Mesendoderm (in vitro differentiated cells): ENCODE measurements at regions not wholly inside any gene's neighbourhood (a gene's known extent, or its start where the extent isn't known, plus 50 kb on each side); places are given as distances from the start of the nearest gene placed in this dataset.

Source experiments
- DNase-seq: peaks from one replicate; pipeline ENCODE4 v3.0.0; 2013
- H2AK5ac ChIP-seq: 2 replicates; pipeline ENCODE4 v1.6.1; 2013; ENCODE audit warnings: low read length, inconsistent platforms
- H2BK120ac ChIP-seq: 2 replicates; pipeline ENCODE4 v1.6.1; 2013; ENCODE audit warnings: low read depth, mild to moderate bottlenecking, low read length, moderate library complexity, mixed read lengths
- H2BK15ac ChIP-seq: replicated peaks from 2 replicates; pipeline ENCODE4 v1.6.1; 2013; ENCODE audit warnings: low read depth, mild to moderate bottlenecking, moderate library complexity
- H2BK5ac ChIP-seq: 2 replicates; pipeline ENCODE4 v1.6.1; 2013; ENCODE audit warnings: low read length, inconsistent platforms
- H3K18ac ChIP-seq: 2 replicates; pipeline ENCODE4 v1.6.1; 2013; ENCODE audit warnings: mild to moderate bottlenecking, low read length, mixed read lengths
- H3K23ac ChIP-seq: one replicate; pipeline ENCODE4 v1.6.1; 2013; ENCODE audit warnings: low read length
- H3K27ac ChIP-seq: 2 replicates; pipeline ENCODE4 v1.5.1; 2013; ENCODE audit warnings: low read depth, mild to moderate bottlenecking, inconsistent platforms, low read length, moderate library complexity
- H3K27me3 ChIP-seq: 2 replicates; pipeline ENCODE4 v1.6.1; 2013; ENCODE audit warnings: low read length, control low read depth, mild to moderate bottlenecking, inconsistent platforms; ENCODE audit not compliant: insufficient read depth, poor library complexity
- H3K36me3 ChIP-seq: 2 replicates; pipeline ENCODE4 v1.6.1; 2013; ENCODE audit warnings: low read length, inconsistent platforms; ENCODE audit not compliant: control insufficient read depth, insufficient read depth
- H3K4ac ChIP-seq: one replicate; pipeline ENCODE4 v1.6.1; 2013; ENCODE audit warnings: low read depth, mild to moderate bottlenecking, low read length, moderate library complexity
- H3K4me1 ChIP-seq: 2 replicates; pipeline ENCODE4 v1.6.1; 2013; ENCODE audit warnings: low read depth, low read length, inconsistent platforms; ENCODE audit not compliant: control insufficient read depth
- H3K4me2 ChIP-seq: 2 replicates; pipeline ENCODE4 v1.6.1; 2013; ENCODE audit warnings: low read length
- H3K4me3 ChIP-seq: 2 replicates; pipeline ENCODE4 v1.5.1; 2013; ENCODE audit warnings: mild to moderate bottlenecking, low read length
- H3K56ac ChIP-seq: one replicate; pipeline ENCODE4 v1.6.1; 2013; ENCODE audit warnings: low read length
- H3K79me1 ChIP-seq: 2 replicates; pipeline ENCODE4 v1.6.1; 2013; ENCODE audit warnings: low read length, inconsistent platforms
- H3K79me2 ChIP-seq: 2 replicates; pipeline ENCODE4 v1.6.1; 2013; ENCODE audit warnings: mild to moderate bottlenecking, low read length; ENCODE audit not compliant: control insufficient read depth, insufficient read depth
- H3K9ac ChIP-seq: 2 replicates; pipeline ENCODE4 v1.6.1; 2013; ENCODE audit warnings: low read length, inconsistent platforms
- H4K5ac ChIP-seq: one replicate; pipeline ENCODE4 v1.6.1; 2013; ENCODE audit warnings: low read length
- H4K8ac ChIP-seq: one replicate; pipeline ENCODE4 v1.6.1; 2013; ENCODE audit warnings: low read depth, mild to moderate bottlenecking, control low read depth, low read length, moderate library complexity
- WGBS: extraction: QIAGEN DNeasy Blood & Tissue Kit; methylation state at CpG from one replicate; pipeline ENCODE4 v1.1.7; 2013; ENCODE audit warnings: low lambda C conversion rate, missing lambda C conversion rate; ENCODE audit not compliant: insufficient coverage; ENCODE audit errors: extremely low coverage; 5-methylcytosine and 5-hydroxymethylcytosine counted together

DNA sequence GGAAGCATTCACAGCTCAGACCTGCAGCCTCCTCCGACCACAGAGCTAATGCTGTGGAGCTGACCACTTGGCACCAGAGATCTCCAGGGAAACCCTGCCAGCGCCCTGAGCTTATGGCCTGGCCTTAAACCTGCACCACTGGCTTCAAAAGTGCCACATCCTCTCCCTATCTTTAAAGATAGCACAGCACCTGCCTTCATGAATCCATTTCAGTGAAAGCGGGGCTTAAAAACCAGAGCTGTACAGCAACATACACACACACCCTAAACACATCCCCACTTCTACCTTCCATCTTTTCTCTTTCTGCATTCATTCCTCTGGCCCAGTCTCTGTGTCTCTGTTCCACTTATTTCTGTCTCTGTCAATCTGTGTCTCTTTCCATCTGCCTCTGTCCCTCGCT lies 59.8 kb upstream of the CCDC167 start:
- Histone ChIP-seq H2BK120ac (no peak overlapping the region), H3K23ac (no peak overlapping the region), H4K8ac (no peak overlapping the region), H3K79me1 (no peaks in the 10 kb centered on the region), H3K27me3 (peaks cover 2% of the 10 kb centered on the region), H3K4me3 (no peak overlapping the region), H2BK15ac (no peak overlapping the region), H2BK5ac (no peak overlapping the region), H3K4ac (no peak overlapping the region), H3K4me2 (no peak overlapping the region), H3K56ac (no peak overlapping the region), H3K9ac (no peak overlapping the region), H4K5ac (no peak overlapping the region), H3K36me3 (no peaks in the 10 kb centered on the region), H3K18ac (no peak overlapping the region), H3K27ac (no peak overlapping the region), H3K79me2 (no peaks in the 10 kb centered on the region), H2AK5ac (no peak overlapping the region), H3K4me1 (no peaks in the 10 kb centered on the region)
- DNase-seq = no peak
- WGBS = no CpG with 5 or more reads among the region's 4 CpGs

DNA sequence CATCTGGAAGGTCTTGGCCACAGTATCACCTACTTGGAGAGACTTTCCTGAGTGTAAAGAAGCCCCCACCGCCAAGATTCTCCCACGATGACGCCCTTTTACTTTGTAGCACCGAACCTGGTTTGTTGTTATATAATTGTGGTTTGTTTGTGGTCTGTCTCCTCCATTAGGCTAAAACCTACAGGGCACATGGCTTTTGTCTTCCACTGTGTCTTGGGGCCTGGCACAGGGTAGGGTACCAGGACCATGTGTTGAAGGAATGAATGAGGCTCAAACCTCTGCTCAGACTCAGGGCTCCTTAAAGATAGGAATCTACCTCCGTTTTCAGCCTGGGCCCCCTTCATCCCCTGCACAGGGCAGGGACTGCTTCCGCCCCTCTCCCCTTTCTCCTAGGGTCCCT lies 59.4 kb upstream of the CCDC167 start:
- no peak overlapping the region for H2BK120ac ChIP-seq
- H3K4me1 ChIP-seq = no peaks in the 10 kb centered on the region

GRCh38 chr6:37558646-37559045 lies 59.0 kb upstream of the CCDC167 start:
- Histone ChIP-seq H3K27ac (no peak overlapping the region), H3K4ac (no peak overlapping the region), H3K4me2 (no peak overlapping the region), H3K18ac (no peak overlapping the region), H3K79me2 (no peaks in the 10 kb centered on the region), H3K4me1 (no peaks in the 10 kb centered on the region), H3K23ac (no peak overlapping the region), H3K27me3 (peaks cover 2% of the 10 kb centered on the region), H2BK5ac (no peak overlapping the region), H4K8ac (no peak overlapping the region), H2BK120ac (no peak overlapping the region), H3K79me1 (no peaks in the 10 kb centered on the region), H3K56ac (no peak overlapping the region), H3K4me3 (no peak overlapping the region), H2BK15ac (no peak overlapping the region), H4K5ac (no peak overlapping the region), H3K36me3 (no peaks in the 10 kb centered on the region), H3K9ac (no peak overlapping the region), H2AK5ac (no peak overlapping the region)
- no CpG with 5 or more reads among the region's 14 CpGs for WGBS
- DNase-seq = no peak

More for the DNA sequence above, 59.4 kb upstream of the CCDC167 start:
- Histone ChIP-seq H4K5ac (no peak overlapping the region), H3K36me3 (no peaks in the 10 kb centered on the region), H3K27me3 (peaks cover 2% of the 10 kb centered on the region), H3K4me3 (no peak overlapping the region), H2BK15ac (no peak overlapping the region), H3K4ac (no peak overlapping the region), H2BK5ac (no peak overlapping the region), H3K56ac (no peak overlapping the region), H2AK5ac (no peak overlapping the region), H3K18ac (no peak overlapping the region), H3K23ac (no peak overlapping the region), H3K4me2 (no peak overlapping the region), H4K8ac (no peak overlapping the region), H3K9ac (no peak overlapping the region), H3K79me2 (no peaks in the 10 kb centered on the region), H3K79me1 (no peaks in the 10 kb centered on the region), H3K27ac (no peak overlapping the region)
- no CpG with 5 or more reads among the region's 6 CpGs for WGBS
- DNase-seq = no peak

DNA sequence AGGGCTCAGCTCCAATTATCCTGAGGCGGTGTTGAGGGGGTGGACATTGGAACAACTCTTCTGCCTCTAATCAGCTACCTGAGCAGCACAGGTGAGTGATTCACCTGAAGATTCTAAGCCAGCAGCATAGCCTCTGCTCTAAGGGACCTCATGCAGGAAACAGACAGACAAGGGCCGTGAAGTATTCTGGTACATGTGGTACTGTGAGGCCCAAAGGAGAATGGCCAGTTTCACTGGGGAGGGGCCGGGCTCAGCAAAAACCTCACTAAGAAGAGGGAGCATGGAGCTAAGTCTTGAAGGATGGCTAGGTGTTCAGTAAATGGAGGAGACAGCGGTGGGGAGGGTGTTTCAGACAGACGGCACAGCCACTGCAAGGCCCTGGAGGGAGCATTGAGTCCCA lies 58.5 kb upstream of the CCDC167 start:
- Histone ChIP-seq H3K56ac (no peak overlapping the region), H3K27ac (no peak overlapping the region), H3K4me3 (no peak overlapping the region), H3K4me1 (no peaks in the 10 kb centered on the region), H2BK120ac (no peak overlapping the region), H3K36me3 (no peaks in the 10 kb centered on the region), H4K5ac (no peak overlapping the region), H3K79me2 (no peaks in the 10 kb centered on the region), H3K79me1 (no peaks in the 10 kb centered on the region), H3K4me2 (no peak overlapping the region), H3K23ac (no peak overlapping the region), H4K8ac (no peak overlapping the region), H2BK5ac (no peak overlapping the region), H2AK5ac (no peak overlapping the region), H3K27me3 (peaks cover 2% of the 10 kb centered on the region), H3K18ac (no peak overlapping the region), H3K9ac (no peak overlapping the region), H3K4ac (no peak overlapping the region), H2BK15ac (no peak overlapping the region)
- no peak for DNase-seq
- no CpG with 5 or more reads among the region's 5 CpGs for WGBS

GRCh38 chr6:37557645-37558114 lies 58.0 kb upstream of the CCDC167 start:
- H3K79me2 ChIP-seq = no peaks in the 10 kb centered on the region
- no peak overlapping the region for H3K9ac ChIP-seq
- no peak overlapping the region for H3K4me2 ChIP-seq
- H4K5ac ChIP-seq = no peak overlapping the region
- H4K8ac ChIP-seq = no peak overlapping the region
- H2BK120ac ChIP-seq = no peak overlapping the region
- H3K36me3 ChIP-seq = no peaks in the 10 kb centered on the region
- no peaks in the 10 kb centered on the region for H3K79me1 ChIP-seq
- H3K23ac ChIP-seq = no peak overlapping the region
- no peak overlapping the region for H2BK15ac ChIP-seq
- no peak for DNase-seq
- no peaks in the 10 kb centered on the region for H3K4me1 ChIP-seq
- no peak overlapping the region for H3K18ac ChIP-seq
- H3K56ac ChIP-seq = no peak overlapping the region
- H3K4me3 ChIP-seq = no peak overlapping the region
- H3K27ac ChIP-seq = no peak overlapping the region
- WGBS = no CpG with 5 or more reads among the region's 8 CpGs
- no peak overlapping the region for H3K4ac ChIP-seq
- no peak overlapping the region for H2BK5ac ChIP-seq
- H2AK5ac ChIP-seq = no peak overlapping the region
- H3K27me3 ChIP-seq = peaks cover 2% of the 10 kb centered on the region

DNA sequence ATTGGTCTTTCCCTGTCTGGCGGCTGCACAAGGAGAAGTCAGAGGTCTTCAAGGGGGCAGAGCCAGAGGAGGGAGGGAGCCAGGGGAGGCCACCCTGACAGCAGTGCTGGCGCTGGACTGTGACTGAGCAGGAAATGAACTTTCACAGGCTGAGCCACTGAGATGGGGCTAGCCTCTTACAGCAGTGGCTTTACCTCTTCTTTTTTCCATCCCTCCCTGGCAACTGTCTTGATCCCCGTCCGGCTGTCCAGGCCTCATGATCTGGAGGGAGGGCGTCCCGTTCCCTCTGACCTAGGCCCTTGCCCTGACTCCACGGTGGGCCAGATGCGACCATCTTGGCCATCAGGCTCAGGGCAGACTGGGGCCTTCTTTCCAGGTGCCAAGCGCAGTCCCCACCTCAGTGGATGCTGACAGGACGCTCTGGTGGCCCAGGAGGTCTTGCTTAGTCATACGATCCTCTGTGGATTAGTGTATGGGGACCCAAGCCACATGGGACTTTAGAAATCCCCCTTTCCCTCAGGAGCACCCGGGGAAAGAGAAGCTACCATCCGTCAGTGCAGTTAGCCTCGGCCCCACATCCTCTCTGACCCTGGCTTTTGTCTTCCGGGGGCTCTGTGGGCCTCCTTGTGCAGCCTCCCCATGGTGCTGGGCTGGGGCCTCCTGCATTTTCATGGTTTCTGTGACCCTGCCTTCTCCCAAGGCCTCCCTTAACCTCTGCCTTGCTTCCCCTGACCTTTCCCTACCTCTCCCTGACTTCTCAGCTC lies 57.4 kb upstream of the CCDC167 start:
- no peak overlapping the region for H3K27ac ChIP-seq

More for the DNA sequence above, 57.4 kb upstream of the CCDC167 start:
- Histone ChIP-seq H3K18ac (no peak overlapping the region), H3K79me1 (no peaks in the 10 kb centered on the region), H4K8ac (no peak overlapping the region), H3K4ac (no peak overlapping the region), H3K4me1 (no peaks in the 10 kb centered on the region), H3K36me3 (no peaks in the 10 kb centered on the region), H3K9ac (no peak overlapping the region), H3K4me2 (no peak overlapping the region), H2AK5ac (no peak overlapping the region), H2BK120ac (no peak overlapping the region), H2BK5ac (no peak overlapping the region), H3K27me3 (peaks cover 2% of the 10 kb centered on the region), H3K79me2 (no peaks in the 10 kb centered on the region), H3K56ac (no peak overlapping the region), H4K5ac (no peak overlapping the region), H3K4me3 (no peak overlapping the region), H3K23ac (no peak overlapping the region), H2BK15ac (no peak overlapping the region)
- no peak for DNase-seq
- WGBS = no CpG with 5 or more reads among the region's 15 CpGs
